IMR-90 (cell line): ENCODE measurements at regions not wholly inside any gene's neighbourhood (a gene's known extent, or its start where the extent isn't known, plus 50 kb on each side); places are given as distances from the start of the nearest gene placed in this dataset.

Experiments
- CEBPB ChIP-seq: IDR thresholded peaks from 2 replicates; pipeline ENCODE4 v1.6.1; 2012; ENCODE audit warnings: low read depth, low read length, improper control_type of control experiment
- CHD1 ChIP-seq: IDR thresholded peaks from 2 replicates; pipeline ENCODE4 v1.6.1; 2012; ENCODE audit warnings: low read depth, low read length, improper control_type of control experiment
- ELK1 ChIP-seq: fragments of 150-350 bp; IDR thresholded peaks from 2 replicates; pipeline ENCODE4 v1.6.1; 2016; ENCODE audit warnings: low read depth, mild to moderate bottlenecking, low read length, moderate library complexity, borderline replicate concordance
- MAFK ChIP-seq: IDR thresholded peaks from 2 replicates; pipeline ENCODE4 v1.6.1; 2012; ENCODE audit warnings: low read depth, low read length, improper control_type of control experiment
- MXI1 ChIP-seq: IDR thresholded peaks from 2 replicates; pipeline ENCODE4 v1.6.1; 2012; ENCODE audit warnings: low read depth, mild to moderate bottlenecking, low read length, moderate library complexity, borderline replicate concordance
- POLR2A ChIP-seq: IDR thresholded peaks from 2 replicates; pipeline ENCODE4 v1.6.1; 2012; ENCODE audit warnings: mild to moderate bottlenecking, low read depth, low read length
- RAD21 ChIP-seq: IDR thresholded peaks from 2 replicates; pipeline ENCODE4 v1.6.1; 2012; ENCODE audit warnings: low read length, improper control_type of control experiment
- RCOR1 ChIP-seq: IDR thresholded peaks from 2 replicates; pipeline ENCODE4 v1.6.1; 2012; ENCODE audit warnings: mild to moderate bottlenecking, low read length, improper control_type of control experiment; ENCODE audit not compliant: insufficient replicate concordance
- RFX5 ChIP-seq: IDR thresholded peaks from 2 replicates; pipeline ENCODE4 v1.8.0; 2012; ENCODE audit warnings: low read depth, mild to moderate bottlenecking, low read length, moderate library complexity
- USF2 ChIP-seq: fragments of 150-350 bp; IDR thresholded peaks from 2 replicates; pipeline ENCODE4 v1.6.1; 2017; ENCODE audit warnings: mild to moderate bottlenecking, antibody characterized with exemption, low read length, low read depth
- TF ChIP-seq, protein P1 (sequence below): conservative IDR thresholded peaks from 2 replicates; pipeline ENCODE4 v1.5.1; 2012; ENCODE audit warnings: mild to moderate bottlenecking, low read depth, low read length, improper control_type of control experiment

DNA sequence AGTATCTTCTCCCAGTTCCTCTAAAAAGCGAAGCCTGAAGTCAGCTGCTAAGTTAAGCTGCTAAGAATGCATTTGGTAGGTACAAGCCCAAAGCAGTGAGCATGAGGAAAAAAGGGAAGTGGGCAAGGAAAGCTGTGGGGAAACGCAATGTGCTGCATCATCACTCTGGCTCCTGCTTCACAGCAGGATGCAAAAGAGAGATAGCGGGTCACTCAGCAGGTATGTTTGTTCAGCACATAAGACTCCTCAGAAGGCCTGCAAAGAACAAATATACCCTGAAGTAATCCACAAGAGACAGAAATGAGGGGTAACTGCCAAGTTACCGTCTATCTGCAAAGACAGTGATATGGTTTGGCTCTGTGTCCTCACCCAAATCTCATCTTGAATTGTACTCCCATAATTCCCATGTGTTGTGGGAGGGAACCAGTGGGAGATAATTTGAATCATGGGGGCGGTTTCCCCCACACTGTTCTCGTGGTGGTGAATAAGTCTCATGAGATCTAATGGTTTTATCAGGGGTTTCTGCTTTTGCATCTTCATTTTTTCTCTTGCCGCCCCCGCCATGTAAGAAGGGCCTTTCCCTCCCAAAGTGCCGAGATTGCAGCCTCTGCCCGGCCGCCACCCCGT lies 127.4 kb upstream of the EGLN3 start:
- TF ChIP-seq POLR2A = no peak
- TF ChIP-seq ELK1 = no peak
- TF ChIP-seq MXI1 = no peak
- TF ChIP-seq, protein P1, sequence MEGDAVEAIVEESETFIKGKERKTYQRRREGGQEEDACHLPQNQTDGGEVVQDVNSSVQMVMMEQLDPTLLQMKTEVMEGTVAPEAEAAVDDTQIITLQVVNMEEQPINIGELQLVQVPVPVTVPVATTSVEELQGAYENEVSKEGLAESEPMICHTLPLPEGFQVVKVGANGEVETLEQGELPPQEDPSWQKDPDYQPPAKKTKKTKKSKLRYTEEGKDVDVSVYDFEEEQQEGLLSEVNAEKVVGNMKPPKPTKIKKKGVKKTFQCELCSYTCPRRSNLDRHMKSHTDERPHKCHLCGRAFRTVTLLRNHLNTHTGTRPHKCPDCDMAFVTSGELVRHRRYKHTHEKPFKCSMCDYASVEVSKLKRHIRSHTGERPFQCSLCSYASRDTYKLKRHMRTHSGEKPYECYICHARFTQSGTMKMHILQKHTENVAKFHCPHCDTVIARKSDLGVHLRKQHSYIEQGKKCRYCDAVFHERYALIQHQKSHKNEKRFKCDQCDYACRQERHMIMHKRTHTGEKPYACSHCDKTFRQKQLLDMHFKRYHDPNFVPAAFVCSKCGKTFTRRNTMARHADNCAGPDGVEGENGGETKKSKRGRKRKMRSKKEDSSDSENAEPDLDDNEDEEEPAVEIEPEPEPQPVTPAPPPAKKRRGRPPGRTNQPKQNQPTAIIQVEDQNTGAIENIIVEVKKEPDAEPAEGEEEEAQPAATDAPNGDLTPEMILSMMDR = no peak
- TF ChIP-seq CHD1 = no peak
- TF ChIP-seq RAD21 = no peak
- TF ChIP-seq RCOR1 = no peak
- no peak for TF ChIP-seq CEBPB
- TF ChIP-seq MAFK = no peak
- TF ChIP-seq RFX5 = no peak
- TF ChIP-seq USF2 = no peak
